Progenitor cell of endocrine pancreas (in vitro differentiated cells): ENCODE measurements at regions not wholly inside any gene's neighbourhood (a gene's known extent, or its start where the extent isn't known, plus 50 kb on each side); places are given as distances from the start of the nearest gene placed in this dataset.

Experiments used
- DNase-seq: peaks from one replicate; pipeline ENCODE4 v3.0.0; 2021; ENCODE audit warnings: low spot score; ENCODE audit not compliant: unreplicated experiment
- H3K27ac Mint-ChIP-seq: 2 replicates; pipeline ENCODE4 v1.8.0; 2021; ENCODE audit warnings: mild to moderate bottlenecking, moderate library complexity, mixed read lengths
- H3K27me3 Mint-ChIP-seq: 2 replicates; pipeline ENCODE4 v1.8.0; 2021; ENCODE audit warnings: mixed read lengths
- H3K36me3 Mint-ChIP-seq: 2 replicates; pipeline ENCODE4 v1.8.0; 2022; ENCODE audit warnings: mixed read lengths; ENCODE audit not compliant: insufficient read depth
- H3K4me1 Mint-ChIP-seq: 2 replicates; pipeline ENCODE4 v1.8.0; 2021; ENCODE audit warnings: low read depth, mixed read lengths
- H3K4me3 Mint-ChIP-seq: 2 replicates; pipeline ENCODE4 v1.8.0; 2021; ENCODE audit warnings: low read depth, mild to moderate bottlenecking, moderate library complexity, mixed read lengths
- H3K9me3 Mint-ChIP-seq: 2 replicates; pipeline ENCODE4 v1.8.0; 2021; ENCODE audit warnings: low read depth, mixed read lengths
- CTCF ChIP-seq: fragments of 200-600 bp; sonication (generic); IDR thresholded peaks from one replicate; pipeline ENCODE4 v1.5.0; 2021; ENCODE audit warnings: antibody characterized with exemption, mild to moderate bottlenecking; ENCODE audit not compliant: unreplicated experiment

DNA sequence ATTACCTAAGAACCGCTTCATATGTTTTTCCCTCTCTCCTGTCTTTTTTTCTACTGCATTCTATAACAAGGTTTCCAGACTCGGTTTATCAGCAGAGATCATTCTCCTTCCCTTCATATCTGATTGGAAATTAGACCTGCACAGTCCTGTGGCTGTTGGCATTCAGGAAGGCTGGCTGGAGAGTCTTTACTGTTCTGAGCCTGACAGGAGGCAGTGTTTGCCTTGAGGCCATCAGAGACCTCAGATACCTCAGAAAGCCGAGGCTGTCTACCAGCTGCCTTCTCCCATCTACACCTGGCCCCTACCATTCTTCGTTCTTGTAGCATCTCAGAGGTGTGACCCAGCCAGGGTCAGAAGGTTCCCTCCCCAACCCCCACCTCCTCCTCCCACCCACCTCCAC is 182.0 kb downstream of the CAND1 start:
- Mint-ChIP-seq H3K9me3 (no peaks in the 10 kb centered on the region), H3K27me3 (peaks cover 7% of the 10 kb centered on the region), H3K36me3 (no peaks in the 10 kb centered on the region), H3K4me1 (peaks cover 4% of the 10 kb centered on the region), H3K27ac (no peak overlapping the region), H3K4me3 (no peak overlapping the region)
- DNase-seq: no peak
- TF ChIP-seq CTCF: no peak

- no peaks in the 10 kb centered on the region for H3K36me3 Mint-ChIP-seq
These were observed 183.1 kb downstream of the CAND1 start for GRCh38 chr12:67452119-67452805.

DNA sequence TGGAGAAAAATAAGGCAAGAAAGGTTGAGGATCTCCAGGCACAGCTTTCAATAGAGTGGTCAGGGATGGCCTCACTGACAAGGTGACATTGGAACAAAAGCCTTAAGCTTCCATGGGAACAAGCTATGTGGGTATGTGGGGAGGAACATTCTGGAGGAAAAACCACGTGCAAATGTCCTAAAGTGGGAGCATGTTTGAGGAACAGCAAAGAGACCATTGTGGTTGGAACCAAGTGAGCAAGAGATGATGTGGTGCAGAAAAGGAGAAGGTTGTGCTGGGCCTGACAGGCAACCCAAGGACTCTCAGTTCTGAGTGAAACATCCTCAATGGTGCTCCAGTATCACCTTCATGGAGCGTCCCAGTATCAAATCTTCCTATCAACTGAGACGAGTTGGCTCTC is 184.0 kb downstream of the CAND1 start:
- no peak for TF ChIP-seq CTCF
- Mint-ChIP-seq H3K27me3 (peaks cover 7% of the 10 kb centered on the region), H3K9me3 (no peaks in the 10 kb centered on the region), H3K27ac (no peak overlapping the region), H3K4me3 (no peak overlapping the region), H3K4me1 (no peaks in the 10 kb centered on the region), H3K36me3 (no peaks in the 10 kb centered on the region)
- no peak for DNase-seq

More at GRCh38 chr12:67452119-67452805, 183.1 kb downstream of the CAND1 start:
- Mint-ChIP-seq H3K4me3 (no peak overlapping the region), H3K4me1 (no peaks in the 10 kb centered on the region), H3K9me3 (no peaks in the 10 kb centered on the region), H3K27me3 (peaks cover 7% of the 10 kb centered on the region), H3K27ac (no peak overlapping the region)
- no peak for TF ChIP-seq CTCF
- no peak for DNase-seq

GRCh38 chr12:67455236-67455635 is 186.1 kb downstream of the CAND1 start:
- H3K4me1 Mint-ChIP-seq: no peaks in the 10 kb centered on the region
- TF ChIP-seq CTCF: no peak
- H3K36me3 Mint-ChIP-seq: no peaks in the 10 kb centered on the region
- no peaks in the 10 kb centered on the region for H3K9me3 Mint-ChIP-seq
- H3K27me3 Mint-ChIP-seq: peaks cover 7% of the 10 kb centered on the region
- H3K27ac Mint-ChIP-seq: no peak overlapping the region
- DNase-seq: no peak
- H3K4me3 Mint-ChIP-seq: no peak overlapping the region

GRCh38 chr12:67456431-67456901 is 187.3 kb downstream of the CAND1 start:
- Mint-ChIP-seq H3K9me3 (no peaks in the 10 kb centered on the region), H3K36me3 (no peaks in the 10 kb centered on the region), H3K27me3 (peaks cover 7% of the 10 kb centered on the region), H3K4me1 (no peaks in the 10 kb centered on the region), H3K4me3 (no peak overlapping the region), H3K27ac (no peak overlapping the region)
- TF ChIP-seq CTCF: no peak
- no peak for DNase-seq
